ENCODE measurements at regions not wholly inside any gene's neighbourhood (a gene's known extent, or its start where the extent isn't known, plus 50 kb on each side); places are given as distances from the start of the nearest gene placed in this dataset.

DNA sequence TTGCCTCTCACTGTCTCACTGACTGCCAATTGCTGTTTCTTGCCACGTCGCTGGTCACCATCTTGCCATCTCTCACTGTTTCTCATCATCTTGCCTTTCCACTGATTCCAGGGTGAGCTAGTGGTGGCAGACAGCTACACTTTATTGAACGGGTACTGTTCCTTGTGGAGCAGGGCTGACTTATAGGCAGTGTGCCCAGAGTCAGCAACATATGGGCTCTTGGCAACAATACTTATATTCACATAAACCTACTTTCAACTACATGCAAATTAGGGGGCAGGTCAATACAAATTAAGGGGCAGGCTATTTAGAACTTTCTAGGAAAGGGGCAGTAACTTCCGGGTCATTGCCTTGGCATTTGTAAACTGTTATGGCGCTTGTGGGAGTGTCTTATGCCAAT, 186.2 kb upstream of the SYNDIG1 start:
- WGBS, 2 donors, result 86 to 88% methylated on average over 5 of the region's 5 CpGs
- TF ChIP-seq POLR2AphosphoS5 (IDR thresholded peaks at IDR 0.05), result no peak
- TF ChIP-seq POLR2A (IDR thresholded peaks at IDR 0.05), result no peak
- no peak for TF ChIP-seq EP300 (IDR thresholded peaks at IDR 0.05)
- TF ChIP-seq, protein P1, sequence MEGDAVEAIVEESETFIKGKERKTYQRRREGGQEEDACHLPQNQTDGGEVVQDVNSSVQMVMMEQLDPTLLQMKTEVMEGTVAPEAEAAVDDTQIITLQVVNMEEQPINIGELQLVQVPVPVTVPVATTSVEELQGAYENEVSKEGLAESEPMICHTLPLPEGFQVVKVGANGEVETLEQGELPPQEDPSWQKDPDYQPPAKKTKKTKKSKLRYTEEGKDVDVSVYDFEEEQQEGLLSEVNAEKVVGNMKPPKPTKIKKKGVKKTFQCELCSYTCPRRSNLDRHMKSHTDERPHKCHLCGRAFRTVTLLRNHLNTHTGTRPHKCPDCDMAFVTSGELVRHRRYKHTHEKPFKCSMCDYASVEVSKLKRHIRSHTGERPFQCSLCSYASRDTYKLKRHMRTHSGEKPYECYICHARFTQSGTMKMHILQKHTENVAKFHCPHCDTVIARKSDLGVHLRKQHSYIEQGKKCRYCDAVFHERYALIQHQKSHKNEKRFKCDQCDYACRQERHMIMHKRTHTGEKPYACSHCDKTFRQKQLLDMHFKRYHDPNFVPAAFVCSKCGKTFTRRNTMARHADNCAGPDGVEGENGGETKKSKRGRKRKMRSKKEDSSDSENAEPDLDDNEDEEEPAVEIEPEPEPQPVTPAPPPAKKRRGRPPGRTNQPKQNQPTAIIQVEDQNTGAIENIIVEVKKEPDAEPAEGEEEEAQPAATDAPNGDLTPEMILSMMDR (IDR thresholded peaks at IDR 0.05), result no peak
- no peak overlapping the region for H3K27ac ChIP-seq
- H3K9me3 ChIP-seq, result no peaks in the 10 kb centered on the region
- H3K27me3 ChIP-seq, result no peaks in the 10 kb centered on the region
- DNase-seq (no peak), ATAC-seq (ENCODE audit: low FRiP score in 2 of 2) (no peak)
- H3K4me1 ChIP-seq, result no peaks in the 10 kb centered on the region
- no peaks in the 10 kb centered on the region for H3K36me3 ChIP-seq
- H3K4me3 ChIP-seq, result no peak overlapping the region

GRCh38 chr20:24277196-24277595, 192.2 kb upstream of the SYNDIG1 start:
- Histone ChIP-seq H3K4me1 (no peaks in the 10 kb centered on the region), H3K36me3 (no peaks in the 10 kb centered on the region), H3K9me3 (no peaks in the 10 kb centered on the region), H3K27ac (no peak overlapping the region), H3K27me3 (no peaks in the 10 kb centered on the region), H3K4me3 (no peak overlapping the region)
- TF ChIP-seq EP300 (IDR thresholded peaks at IDR 0.05), result no peak
- TF ChIP-seq, protein P1 (IDR thresholded peaks at IDR 0.05), result no peak
- no peak for TF ChIP-seq POLR2AphosphoS5 (IDR thresholded peaks at IDR 0.05)
- no peak for TF ChIP-seq POLR2A (IDR thresholded peaks at IDR 0.05)
- DNase-seq (no peak), ATAC-seq (ENCODE audit: low FRiP score in 2 of 2) (no peak)
- 79 to 84% methylated on average over 9 of the region's 9 CpGs for WGBS, 2 donors

DNA sequence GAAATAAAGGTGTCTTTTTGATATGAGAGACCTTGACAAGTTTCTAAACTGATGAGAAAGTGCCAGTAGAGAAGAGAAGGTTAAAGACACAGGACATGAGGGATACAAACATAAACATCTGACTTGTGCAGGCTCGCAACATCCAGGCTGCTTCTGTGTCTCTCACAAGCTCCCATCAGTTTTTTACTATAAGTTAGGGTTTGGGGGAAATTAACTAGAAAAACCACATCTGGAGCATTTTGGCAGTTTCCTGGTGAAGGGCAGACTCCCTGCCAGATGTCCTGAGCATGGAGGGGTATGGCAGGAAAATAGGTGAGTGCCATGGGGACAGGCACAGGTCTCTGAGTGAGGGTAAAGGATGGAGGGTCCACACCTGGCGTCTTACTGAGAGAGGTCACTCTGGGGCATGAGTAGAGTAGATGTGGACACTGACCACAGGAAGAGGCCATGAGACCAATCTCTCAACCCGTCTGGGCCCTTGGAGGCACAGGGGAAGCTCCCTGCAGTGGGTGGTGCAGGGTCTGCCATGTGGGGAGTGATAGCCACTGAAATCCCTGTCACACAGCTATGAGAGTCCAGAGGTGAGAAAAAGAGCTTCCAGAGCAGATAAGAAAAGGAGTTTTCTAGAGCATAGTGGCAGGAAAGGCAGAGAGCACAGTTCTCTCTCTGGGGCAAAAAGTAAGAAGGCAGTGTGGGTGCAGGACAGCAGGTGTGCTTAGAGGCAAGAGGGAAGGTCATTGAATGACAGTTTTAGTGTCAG, 193.3 kb upstream of the SYNDIG1 start:
- 38 to 47% methylated on average over 3 of the region's 3 CpGs for WGBS, 2 donors
- Histone ChIP-seq H3K27ac (no peak overlapping the region), H3K4me1 (no peaks in the 10 kb centered on the region), H3K9me3 (no peaks in the 10 kb centered on the region), H3K36me3 (no peaks in the 10 kb centered on the region), H3K4me3 (no peak overlapping the region), H3K27me3 (no peaks in the 10 kb centered on the region)
- DNase-seq (no peak), ATAC-seq (ENCODE audit: low FRiP score in 2 of 2) (no peak)
- TF ChIP-seq POLR2A (IDR thresholded peaks at IDR 0.05), result no peak
- TF ChIP-seq, protein P1 (IDR thresholded peaks at IDR 0.05), result no peak
- TF ChIP-seq EP300 (IDR thresholded peaks at IDR 0.05), result no peak
- no peak for TF ChIP-seq POLR2AphosphoS5 (IDR thresholded peaks at IDR 0.05)

- no peak overlapping the region for H3K4me3 ChIP-seq
- no peaks in the 10 kb centered on the region for H3K9me3 ChIP-seq
- no peak overlapping the region for H3K27ac ChIP-seq
- no peaks in the 10 kb centered on the region for H3K36me3 ChIP-seq
- no peaks in the 10 kb centered on the region for H3K4me1 ChIP-seq
- H3K27me3 ChIP-seq, result no peaks in the 10 kb centered on the region
- ATAC-seq (ENCODE audit: low FRiP score in 2 of 2) (no peak), DNase-seq (no peak)
- no peak for TF ChIP-seq EP300 (IDR thresholded peaks at IDR 0.05)
- no peak for TF ChIP-seq POLR2A (IDR thresholded peaks at IDR 0.05)
- TF ChIP-seq POLR2AphosphoS5 (IDR thresholded peaks at IDR 0.05), result no peak
- TF ChIP-seq, protein P1 (IDR thresholded peaks at IDR 0.05), result no peak
These were observed 196.2 kb upstream of the SYNDIG1 start for GRCh38 chr20:24273251-24273650.

DNA sequence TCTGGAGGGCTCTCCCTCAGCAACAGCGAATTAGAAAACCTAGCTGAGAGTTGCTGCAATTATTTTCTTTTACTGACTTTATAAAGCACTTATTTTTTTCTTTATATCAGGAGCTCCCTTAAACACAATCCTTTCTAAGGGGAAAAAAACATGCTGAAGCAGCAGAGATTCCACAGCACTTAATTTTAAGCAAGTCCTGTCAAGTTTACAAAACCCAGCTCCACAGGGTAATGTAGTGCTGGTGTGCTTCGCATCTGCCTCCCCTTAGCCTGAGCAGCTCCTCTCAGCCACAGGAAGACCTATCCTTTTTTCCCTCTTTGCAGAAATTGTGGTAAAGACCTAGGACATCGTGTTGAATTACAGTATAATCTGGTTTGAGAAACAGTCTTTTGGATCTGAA, 208.1 kb upstream of the SYNDIG1 start:
- DNase-seq, result no peak

More for the DNA sequence above, 208.1 kb upstream of the SYNDIG1 start:
- Histone ChIP-seq H3K4me1 (no peaks in the 10 kb centered on the region), H3K36me3 (no peaks in the 10 kb centered on the region), H3K27me3 (no peaks in the 10 kb centered on the region), H3K27ac (no peak overlapping the region), H3K9me3 (no peaks in the 10 kb centered on the region), H3K4me3 (no peak overlapping the region)
- TF ChIP-seq POLR2A (IDR thresholded peaks at IDR 0.05) (no peak), POLR2AphosphoS5 (IDR thresholded peaks at IDR 0.05) (no peak), EP300 (IDR thresholded peaks at IDR 0.05) (no peak)
- TF ChIP-seq, protein P1 (IDR thresholded peaks at IDR 0.05), result no peak
- no peak for ATAC-seq (ENCODE audit: low FRiP score in 2 of 2)
- 76 to 82% methylated on average over 3 of the region's 3 CpGs for WGBS, 2 donors

Data from upper lobe of left lung (tissue), 6 donors.